ENCODE measurements at regions not wholly inside any gene's neighbourhood (a gene's known extent, or its start where the extent isn't known, plus 50 kb on each side); places are given as distances from the start of the nearest gene placed in this dataset.
A peak's percentile ranks its signal among the peaks of the same experiment; 100 is the strongest.

DNA sequence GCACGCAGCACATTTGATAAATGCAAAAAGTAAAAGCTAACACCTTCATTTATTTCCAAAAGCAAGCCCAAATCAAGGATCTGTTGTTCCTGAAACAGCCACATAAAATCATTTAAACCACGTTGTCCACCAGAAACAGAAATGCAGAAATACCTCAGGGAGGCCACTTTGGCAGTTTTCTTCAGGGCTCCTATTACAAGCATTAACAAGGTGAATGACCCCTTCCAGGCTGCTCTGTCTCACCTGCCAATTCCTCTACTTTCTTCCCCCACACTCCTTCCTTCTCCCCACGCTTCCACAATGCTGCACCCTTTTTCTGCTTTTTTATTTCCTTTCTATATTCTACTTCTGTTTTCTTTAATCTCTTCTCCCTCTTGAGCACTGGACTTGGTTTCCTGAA lies 55.0 kb upstream of the PTGFRN start:
- H3K4me1 ChIP-seq = peaks cover 19% of the 10 kb centered on the region
- no peaks in the 10 kb centered on the region for H3K36me3 ChIP-seq
- no peaks in the 10 kb centered on the region for H3K9me3 ChIP-seq (replicated peaks)
- intact Hi-C loops (cut with micrococcal nuclease) = loop anchor here (5.0 kb wide), 1 partner anchor 203 kb away; no protein-coding TSS in a partner anchor
- H3K27ac ChIP-seq (replicated peaks) = peak overlapping the region; percentile 44
- no peaks in the 10 kb centered on the region for H3K27me3 ChIP-seq (ENCODE audit: low read depth)
- TF ChIP-seq, protein P1, sequence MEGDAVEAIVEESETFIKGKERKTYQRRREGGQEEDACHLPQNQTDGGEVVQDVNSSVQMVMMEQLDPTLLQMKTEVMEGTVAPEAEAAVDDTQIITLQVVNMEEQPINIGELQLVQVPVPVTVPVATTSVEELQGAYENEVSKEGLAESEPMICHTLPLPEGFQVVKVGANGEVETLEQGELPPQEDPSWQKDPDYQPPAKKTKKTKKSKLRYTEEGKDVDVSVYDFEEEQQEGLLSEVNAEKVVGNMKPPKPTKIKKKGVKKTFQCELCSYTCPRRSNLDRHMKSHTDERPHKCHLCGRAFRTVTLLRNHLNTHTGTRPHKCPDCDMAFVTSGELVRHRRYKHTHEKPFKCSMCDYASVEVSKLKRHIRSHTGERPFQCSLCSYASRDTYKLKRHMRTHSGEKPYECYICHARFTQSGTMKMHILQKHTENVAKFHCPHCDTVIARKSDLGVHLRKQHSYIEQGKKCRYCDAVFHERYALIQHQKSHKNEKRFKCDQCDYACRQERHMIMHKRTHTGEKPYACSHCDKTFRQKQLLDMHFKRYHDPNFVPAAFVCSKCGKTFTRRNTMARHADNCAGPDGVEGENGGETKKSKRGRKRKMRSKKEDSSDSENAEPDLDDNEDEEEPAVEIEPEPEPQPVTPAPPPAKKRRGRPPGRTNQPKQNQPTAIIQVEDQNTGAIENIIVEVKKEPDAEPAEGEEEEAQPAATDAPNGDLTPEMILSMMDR (IDR thresholded peaks at IDR 0.05; ENCODE audit: borderline replicate concordance) = no peak
- no peak overlapping the region for H3K4me3 ChIP-seq
- no peak for DNase-seq

- Histone ChIP-seq H3K27ac (replicated peaks) (peak overlapping the region; percentile 44), H3K27me3 (ENCODE audit: low read depth) (no peaks in the 10 kb centered on the region), H3K9me3 (replicated peaks) (no peaks in the 10 kb centered on the region), H3K36me3 (no peaks in the 10 kb centered on the region), H3K4me3 (no peak overlapping the region), H3K4me1 (peaks cover 19% of the 10 kb centered on the region)
- peak; percentile 63 for DNase-seq
- TF ChIP-seq, protein P1 (IDR thresholded peaks at IDR 0.05; ENCODE audit: borderline replicate concordance) = no peak
- intact Hi-C loops (cut with micrococcal nuclease) = no loop called here
Observed at GRCh38 chr1:116855191-116855619, 54.5 kb upstream of the PTGFRN start.

DNA sequence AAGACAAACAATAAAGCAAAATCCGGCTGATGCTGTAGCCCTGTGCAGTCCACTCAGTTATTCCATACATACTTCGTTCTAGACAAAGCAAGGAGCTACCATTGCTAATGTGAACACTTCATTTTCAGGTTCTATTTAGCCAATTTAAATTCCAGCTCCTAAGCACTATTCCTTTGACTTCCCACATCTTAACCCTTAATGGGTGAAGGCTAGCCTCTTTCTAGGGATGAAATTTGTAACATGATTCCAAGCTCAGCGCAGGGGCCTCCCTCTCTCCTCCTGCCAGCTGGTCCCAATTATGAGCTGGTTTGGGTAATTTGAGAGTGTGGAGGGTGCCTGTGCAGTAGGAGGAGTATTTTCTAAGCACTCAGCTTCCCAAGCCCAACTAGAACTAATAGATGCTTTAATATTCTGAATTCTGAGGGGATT lies 53.9 kb upstream of the PTGFRN start:
- peak overlapping the region; percentile 44 for H3K27ac ChIP-seq (replicated peaks)

DNA sequence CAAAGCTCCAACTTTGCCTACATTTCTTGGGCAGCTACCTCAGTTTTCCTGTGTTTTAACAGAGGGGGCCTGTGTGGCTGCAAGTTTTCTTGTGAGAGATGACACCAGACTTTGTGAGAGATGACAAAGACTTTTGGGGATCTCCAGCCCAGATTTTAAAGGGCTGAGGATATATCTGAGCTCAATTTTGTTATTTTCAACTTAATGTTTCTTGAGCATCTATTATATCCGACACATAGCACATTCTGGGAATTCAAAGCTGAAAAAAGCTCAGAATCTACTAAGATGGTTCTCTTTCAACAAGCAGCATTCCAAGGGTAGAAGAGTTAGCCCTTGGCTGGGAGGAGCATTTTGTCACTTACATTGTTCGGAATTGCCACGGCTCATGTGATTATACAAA lies 53.4 kb upstream of the PTGFRN start:
- intact Hi-C loops (cut with micrococcal nuclease) = no loop called here

More for the DNA sequence above, 53.9 kb upstream of the PTGFRN start:
- Histone ChIP-seq H3K9me3 (replicated peaks) (no peaks in the 10 kb centered on the region), H3K4me3 (no peak overlapping the region), H3K4me1 (peaks cover 19% of the 10 kb centered on the region), H3K27me3 (ENCODE audit: low read depth) (no peaks in the 10 kb centered on the region), H3K36me3 (no peaks in the 10 kb centered on the region)
- TF ChIP-seq, protein P1 (IDR thresholded peaks at IDR 0.05; ENCODE audit: borderline replicate concordance) = no peak
- intact Hi-C loops (cut with micrococcal nuclease) = no loop called here
- no peak for DNase-seq

GRCh38 chr1:116857092-116857491 lies 52.6 kb upstream of the PTGFRN start:
- Histone ChIP-seq H3K36me3 (no peaks in the 10 kb centered on the region), H3K27me3 (ENCODE audit: low read depth) (no peaks in the 10 kb centered on the region), H3K27ac (replicated peaks) (no peak overlapping the region), H3K4me1 (peaks cover 19% of the 10 kb centered on the region), H3K4me3 (no peak overlapping the region), H3K9me3 (replicated peaks) (no peaks in the 10 kb centered on the region)
- no peak for DNase-seq
- intact Hi-C loops (cut with micrococcal nuclease) = no loop called here
- TF ChIP-seq, protein P1 (IDR thresholded peaks at IDR 0.05; ENCODE audit: borderline replicate concordance) = no peak

More for the DNA sequence above, 53.4 kb upstream of the PTGFRN start:
- Histone ChIP-seq H3K36me3 (no peaks in the 10 kb centered on the region), H3K27ac (replicated peaks) (no peak overlapping the region), H3K4me1 (peaks cover 19% of the 10 kb centered on the region), H3K27me3 (ENCODE audit: low read depth) (no peaks in the 10 kb centered on the region), H3K4me3 (no peak overlapping the region), H3K9me3 (replicated peaks) (no peaks in the 10 kb centered on the region)
- no peak for DNase-seq
- TF ChIP-seq, protein P1 (IDR thresholded peaks at IDR 0.05; ENCODE audit: borderline replicate concordance) = no peak

All from left ventricle myocardium inferior (tissue), 1 donor.